ENCODE measurements at regions not wholly inside any gene's neighbourhood (a gene's known extent, or its start where the extent isn't known, plus 50 kb on each side); places are given as distances from the start of the nearest gene placed in this dataset.

DNA sequence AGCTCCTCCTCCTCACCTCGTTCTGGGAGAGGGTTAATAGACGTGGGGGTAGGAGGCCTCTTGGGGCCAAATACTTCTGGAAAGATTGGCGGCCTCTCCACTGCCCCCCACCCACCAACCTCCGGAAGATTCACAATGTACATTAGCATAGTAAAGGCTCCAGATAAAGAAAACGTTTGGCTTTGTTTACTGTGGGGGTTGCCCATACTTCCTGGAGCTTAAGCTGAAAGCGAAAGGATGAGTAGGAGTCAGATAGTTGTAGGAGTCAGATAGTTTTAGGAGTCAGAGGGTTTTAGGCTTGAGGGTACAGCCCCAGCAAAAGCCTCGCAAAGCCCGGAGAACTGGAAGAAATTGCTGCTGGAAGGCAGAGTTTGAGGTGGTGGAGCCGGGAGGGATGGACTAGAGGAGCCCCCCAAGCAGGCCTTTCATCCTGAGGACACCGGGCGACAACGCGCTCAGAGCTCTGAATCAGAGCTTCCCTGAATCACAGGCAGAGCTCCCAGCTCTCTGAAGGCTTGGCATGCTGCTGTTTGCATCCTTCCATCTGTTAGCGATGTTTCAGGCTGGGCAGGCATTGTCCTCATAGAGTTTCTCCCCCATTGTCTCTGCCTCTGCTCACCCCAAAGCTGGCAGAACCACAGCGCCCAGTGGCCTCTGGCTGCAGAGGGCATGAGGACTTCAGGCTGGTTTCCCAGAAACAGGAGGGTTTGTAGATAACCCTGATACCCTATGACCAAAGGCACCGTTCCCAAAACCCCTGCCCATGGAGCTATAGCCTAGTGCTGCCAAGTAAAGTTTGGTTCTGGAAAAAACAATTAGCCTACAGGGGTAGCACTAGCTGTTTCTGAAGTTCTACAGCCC, 280.7 kb downstream of the BCOR start:
- Histone ChIP-seq H3K4me3 (ENCODE audit: low read depth, low read length) (no peak overlapping the region), H3K27ac (ENCODE audit: insufficient read depth, low read length, poor library complexity, severe bottlenecking) (no peak overlapping the region), H3K27me3 (ENCODE audit: control insufficient read depth, insufficient read depth, low read length) (no peaks in the 10 kb centered on the region), H3K4me1 (ENCODE audit: control insufficient read depth, insufficient read depth, low read length, poor library complexity, severe bottlenecking) (peaks cover 12% of the 10 kb centered on the region), H3K9me3 (ENCODE audit: control insufficient read depth in 2 of 2, low read length in 2 of 2) (no peaks in the 10 kb centered on the region), H3K36me3 (ENCODE audit: control insufficient read depth, insufficient read depth, low read length) (no peaks in the 10 kb centered on the region)
- Mint-ChIP-seq H3K36me3 (no peaks in the 10 kb centered on the region), H3K4me1 (peaks cover 0 to 20% (median 7%) of the 10 kb centered on the region in 4 donors), H3K27me3 (peaks cover 10% of the 10 kb centered on the region), H3K9me3 (peaks cover 0 to 1% (median 0%) of the 10 kb centered on the region in 7 donors), H3K27ac (peak overlapping the region in 1 of 3 donors; percentile 74), H3K4me3 (no peak overlapping the region)
- ATAC-seq (ENCODE audit: low read depth in 2 of 2) (no peak), DNase-seq (peak in 1 of 3 donors; percentile 36)

DNA sequence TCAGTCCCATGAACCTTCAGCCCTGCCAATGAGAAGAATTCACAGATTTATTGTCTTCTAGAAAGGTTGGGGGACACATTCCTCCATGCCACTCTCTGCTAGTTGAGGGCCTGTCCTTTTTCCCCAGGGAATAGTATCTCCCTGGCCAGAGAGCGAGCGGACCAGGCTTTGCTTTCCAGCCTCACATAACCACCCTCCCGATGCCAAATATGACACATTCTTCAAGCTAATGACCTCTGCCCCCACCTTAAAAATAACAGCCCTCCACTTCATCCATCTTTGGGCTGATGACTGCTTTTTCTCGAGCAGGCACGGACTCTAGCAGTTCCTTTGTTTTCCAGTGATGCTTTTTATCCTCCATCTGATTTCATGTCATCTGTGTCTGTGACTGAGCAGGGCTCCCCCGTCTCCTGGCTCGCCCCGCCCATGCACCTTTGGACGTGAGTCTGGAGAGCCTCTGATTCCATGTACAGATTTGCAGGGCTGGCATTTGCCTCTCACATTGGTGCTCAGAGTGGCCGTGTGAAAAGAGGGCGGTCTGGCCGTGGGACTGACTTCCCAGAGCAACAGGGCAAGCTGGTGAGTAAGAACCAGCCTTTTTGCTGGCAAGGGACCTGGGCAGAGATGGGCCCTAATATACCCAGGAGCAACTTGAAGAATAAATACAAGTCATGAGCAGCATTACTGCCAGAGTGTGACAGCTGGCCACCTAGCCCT, 279.8 kb downstream of the BCOR start:
- DNase-seq (no peak), ATAC-seq (ENCODE audit: low read depth in 2 of 2) (no peak)
- H3K27me3 ChIP-seq (ENCODE audit: control insufficient read depth, insufficient read depth, low read length) = no peaks in the 10 kb centered on the region
- H3K36me3 ChIP-seq (ENCODE audit: control insufficient read depth, insufficient read depth, low read length) = no peaks in the 10 kb centered on the region
- H3K27ac Mint-ChIP-seq = no peak overlapping the region
- H3K27ac ChIP-seq (ENCODE audit: insufficient read depth, low read length, poor library complexity, severe bottlenecking) = no peak overlapping the region
- H3K4me3 ChIP-seq (ENCODE audit: low read depth, low read length) = no peak overlapping the region
- H3K36me3 Mint-ChIP-seq = no peaks in the 10 kb centered on the region
- H3K4me1 ChIP-seq (ENCODE audit: control insufficient read depth, insufficient read depth, low read length, poor library complexity, severe bottlenecking) = peaks cover 12% of the 10 kb centered on the region
- peaks cover 0 to 4% (median 0%) of the 10 kb centered on the region in 7 donors for H3K9me3 Mint-ChIP-seq
- peaks cover 10% of the 10 kb centered on the region for H3K27me3 Mint-ChIP-seq
- no peaks in the 10 kb centered on the region for H3K9me3 ChIP-seq (ENCODE audit: control insufficient read depth in 2 of 2, low read length in 2 of 2)
- H3K4me3 Mint-ChIP-seq = peak overlapping the region in 1 of 4 donors; percentile 68
- H3K4me1 Mint-ChIP-seq = peaks cover 0 to 20% (median 7%) of the 10 kb centered on the region in 4 donors

DNA sequence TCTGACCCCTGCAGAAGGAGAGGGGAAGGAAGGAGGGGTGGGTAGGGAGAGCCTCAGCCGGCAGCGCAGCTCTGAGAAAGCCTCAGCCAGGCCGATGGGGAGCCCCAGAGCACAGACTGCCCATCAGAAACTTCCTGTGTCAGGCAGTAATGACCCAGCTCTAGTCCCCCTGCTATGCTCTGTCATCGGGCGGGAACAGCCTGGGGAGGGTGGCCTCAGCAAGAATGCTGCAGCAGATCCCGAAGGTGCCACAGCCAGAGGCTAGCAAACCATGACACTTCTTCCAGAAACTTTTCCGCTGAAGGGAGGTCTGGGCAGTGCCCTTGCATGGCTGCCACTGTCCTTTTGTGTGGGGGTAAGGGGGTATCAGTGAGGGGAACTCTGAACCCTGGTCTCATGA, 279.0 kb downstream of the BCOR start:
- Mint-ChIP-seq H3K4me1 (peaks cover 0 to 20% (median 7%) of the 10 kb centered on the region in 4 donors), H3K9me3 (peaks cover 0 to 6% (median 0%) of the 10 kb centered on the region in 7 donors), H3K4me3 (no peak overlapping the region), H3K27me3 (peaks cover 10% of the 10 kb centered on the region), H3K36me3 (no peaks in the 10 kb centered on the region), H3K27ac (no peak overlapping the region)
- ATAC-seq (ENCODE audit: low read depth in 2 of 2) (no peak), DNase-seq (no peak)
- H3K27me3 ChIP-seq (ENCODE audit: control insufficient read depth, insufficient read depth, low read length) = no peaks in the 10 kb centered on the region
- no peak overlapping the region for H3K27ac ChIP-seq (ENCODE audit: insufficient read depth, low read length, poor library complexity, severe bottlenecking)
- no peaks in the 10 kb centered on the region for H3K36me3 ChIP-seq (ENCODE audit: control insufficient read depth, insufficient read depth, low read length)
- peaks cover 12% of the 10 kb centered on the region for H3K4me1 ChIP-seq (ENCODE audit: control insufficient read depth, insufficient read depth, low read length, poor library complexity, severe bottlenecking)
- H3K4me3 ChIP-seq (ENCODE audit: low read depth, low read length) = no peak overlapping the region
- no peaks in the 10 kb centered on the region for H3K9me3 ChIP-seq (ENCODE audit: control insufficient read depth in 2 of 2, low read length in 2 of 2)

DNA sequence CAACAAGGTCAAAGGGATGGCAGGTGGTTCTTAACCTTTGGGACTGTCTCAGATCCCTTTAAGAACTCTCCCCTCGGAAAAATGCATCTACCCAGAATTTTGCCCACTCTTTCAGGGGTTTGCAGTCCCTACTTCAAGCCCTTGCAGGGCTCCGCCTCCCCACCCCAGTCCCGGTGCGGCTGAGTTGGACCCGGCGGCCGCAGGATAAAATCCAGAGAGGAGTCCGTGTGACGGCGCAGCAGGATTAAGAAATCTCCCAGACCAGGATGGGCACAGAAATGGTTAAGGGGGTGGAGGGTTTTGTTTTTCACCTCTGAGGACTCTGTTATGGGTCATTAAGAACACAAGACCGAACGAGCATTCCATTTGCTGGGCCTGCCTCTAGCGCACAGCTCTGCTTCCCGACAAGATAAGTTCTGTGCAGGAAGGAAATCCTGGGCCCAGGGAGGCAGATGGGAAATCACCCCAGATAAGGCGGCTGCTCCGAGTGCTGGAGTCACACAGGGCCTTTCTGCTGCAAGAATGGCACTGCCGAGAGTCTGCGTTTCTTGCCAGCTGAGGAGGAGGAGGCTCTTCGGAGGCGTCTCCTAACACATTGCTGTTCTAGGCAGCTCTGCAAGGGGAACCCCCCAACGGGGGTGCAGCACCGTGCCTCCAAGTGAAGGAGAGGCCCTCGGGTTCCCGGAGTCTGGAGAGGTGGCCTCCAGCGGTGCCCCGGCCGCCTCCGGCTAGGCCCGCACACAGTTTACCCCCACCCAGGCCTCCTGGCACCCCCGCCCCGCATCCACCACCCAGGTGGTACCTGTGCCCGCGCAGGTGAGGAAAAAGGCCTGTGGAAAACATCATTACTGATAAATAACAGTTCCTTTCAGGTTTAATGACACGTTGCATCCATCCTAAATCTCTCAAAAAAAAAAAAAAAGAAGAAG, 277.6 kb downstream of the BCOR start:
- H3K9me3 Mint-ChIP-seq = peaks cover 0 to 8% (median 0%) of the 10 kb centered on the region in 7 donors
- H3K27ac ChIP-seq (ENCODE audit: insufficient read depth, low read length, poor library complexity, severe bottlenecking) = no peak overlapping the region
- H3K36me3 Mint-ChIP-seq = no peaks in the 10 kb centered on the region
- H3K27me3 ChIP-seq (ENCODE audit: control insufficient read depth, insufficient read depth, low read length) = no peaks in the 10 kb centered on the region
- no peak for ATAC-seq (ENCODE audit: low read depth in 2 of 2)
- no peaks in the 10 kb centered on the region for H3K36me3 ChIP-seq (ENCODE audit: control insufficient read depth, insufficient read depth, low read length)
- H3K27me3 Mint-ChIP-seq = peaks cover 10% of the 10 kb centered on the region
- peaks cover 0 to 15% (median 7%) of the 10 kb centered on the region in 4 donors for H3K4me1 Mint-ChIP-seq
- H3K27ac Mint-ChIP-seq = no peak overlapping the region
- peak overlapping the region in 3 of 4 donors; percentile 32 to 69 (median 61) for H3K4me3 Mint-ChIP-seq
- no peak overlapping the region for H3K4me3 ChIP-seq (ENCODE audit: low read depth, low read length)
- H3K4me1 ChIP-seq (ENCODE audit: control insufficient read depth, insufficient read depth, low read length, poor library complexity, severe bottlenecking) = peaks cover 12% of the 10 kb centered on the region
- no peaks in the 10 kb centered on the region for H3K9me3 ChIP-seq (ENCODE audit: control insufficient read depth in 2 of 2, low read length in 2 of 2)
- peak in 1 of 3 donors; percentile 16 for DNase-seq

DNA sequence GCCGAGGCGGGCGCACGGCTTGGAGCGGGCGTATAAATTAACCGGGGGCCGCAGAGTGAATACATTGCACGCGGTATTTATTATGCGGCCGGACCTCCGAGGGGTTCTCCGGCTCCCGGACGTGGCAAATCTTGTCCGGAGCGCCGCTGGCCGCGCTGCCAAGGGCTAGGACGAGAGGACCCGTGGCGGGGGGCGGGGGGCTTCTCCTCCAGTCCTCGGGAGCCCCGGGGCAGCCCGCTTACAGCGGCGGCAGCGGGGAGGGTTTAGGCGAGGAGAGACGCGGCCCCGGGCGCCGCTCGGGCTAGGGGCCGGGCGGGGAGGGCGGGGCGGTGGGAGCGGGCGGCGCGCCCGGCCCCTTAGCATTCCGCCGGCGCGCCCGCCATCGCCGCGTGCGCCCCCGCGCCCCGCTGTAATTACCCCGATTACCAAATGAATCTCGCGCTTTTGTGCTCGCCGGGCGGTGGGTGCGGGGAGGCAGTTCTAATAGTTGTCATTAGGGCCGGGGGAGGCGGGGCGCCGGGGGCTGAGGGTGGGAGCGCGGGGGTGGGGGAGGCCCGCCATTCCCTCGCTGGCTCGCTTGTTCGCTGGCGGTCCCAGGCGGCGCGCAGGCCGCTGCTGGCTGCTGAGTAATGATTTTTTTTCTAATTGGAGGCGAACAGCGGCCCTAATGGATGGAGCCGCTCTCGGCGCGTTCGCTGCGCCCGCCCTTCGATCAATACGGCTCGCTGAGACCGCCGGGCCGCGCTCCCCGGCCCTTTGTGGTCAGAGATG, 276.6 kb downstream of the BCOR start:
- peaks cover 0 to 8% (median 0%) of the 10 kb centered on the region in 7 donors for H3K9me3 Mint-ChIP-seq
- ATAC-seq (ENCODE audit: low read depth in 2 of 2) = no peak

DNA sequence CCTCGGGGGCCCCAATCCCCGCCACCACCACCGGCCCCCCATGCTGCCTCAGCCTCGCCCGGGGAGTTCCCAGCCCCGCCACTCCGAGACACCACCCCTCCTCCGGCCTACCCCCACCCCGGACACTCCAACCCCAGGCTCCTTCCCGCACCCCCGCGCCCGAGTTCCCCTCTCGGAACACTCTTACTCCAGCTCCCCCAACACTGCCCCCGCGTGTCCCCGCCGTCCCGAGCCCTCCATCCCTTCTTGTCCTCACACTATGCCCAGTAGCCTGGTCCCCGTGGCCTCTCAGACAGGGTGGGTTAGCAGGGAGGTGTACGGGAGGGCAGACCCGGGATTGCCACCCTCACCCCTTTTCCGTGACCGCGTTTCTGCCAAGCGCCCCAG, 276.1 kb downstream of the BCOR start:
- Histone ChIP-seq H3K36me3 (ENCODE audit: control insufficient read depth, insufficient read depth, low read length) (no peaks in the 10 kb centered on the region), H3K9me3 (ENCODE audit: control insufficient read depth in 2 of 2, low read length in 2 of 2) (no peaks in the 10 kb centered on the region), H3K4me3 (ENCODE audit: low read depth, low read length) (no peak overlapping the region), H3K27me3 (ENCODE audit: control insufficient read depth, insufficient read depth, low read length) (no peaks in the 10 kb centered on the region), H3K4me1 (ENCODE audit: control insufficient read depth, insufficient read depth, low read length, poor library complexity, severe bottlenecking) (peaks cover 12% of the 10 kb centered on the region), H3K27ac (ENCODE audit: insufficient read depth, low read length, poor library complexity, severe bottlenecking) (no peak overlapping the region)
- H3K9me3 Mint-ChIP-seq = peaks cover 0 to 8% (median 0%) of the 10 kb centered on the region in 7 donors
- DNase-seq (no peak), ATAC-seq (ENCODE audit: low read depth in 2 of 2) (no peak)
- peaks cover 10% of the 10 kb centered on the region for H3K27me3 Mint-ChIP-seq
- no peak overlapping the region for H3K27ac Mint-ChIP-seq
- peak overlapping the region in 2 of 4 donors; percentile 38 to 41 for H3K4me3 Mint-ChIP-seq
- peaks cover 0 to 12% (median 4%) of the 10 kb centered on the region in 4 donors for H3K4me1 Mint-ChIP-seq
- no peaks in the 10 kb centered on the region for H3K36me3 Mint-ChIP-seq

More for the DNA sequence above, 276.6 kb downstream of the BCOR start:
- H3K9me3 ChIP-seq (ENCODE audit: control insufficient read depth in 2 of 2, low read length in 2 of 2) = no peaks in the 10 kb centered on the region
- H3K4me3 ChIP-seq (ENCODE audit: low read depth, low read length) = no peak overlapping the region
- H3K4me1 ChIP-seq (ENCODE audit: control insufficient read depth, insufficient read depth, low read length, poor library complexity, severe bottlenecking) = peaks cover 12% of the 10 kb centered on the region
- peaks cover 10% of the 10 kb centered on the region for H3K27me3 Mint-ChIP-seq
- H3K27ac Mint-ChIP-seq = peak overlapping the region in 1 of 3 donors; percentile 56
- H3K36me3 Mint-ChIP-seq = no peaks in the 10 kb centered on the region
- H3K4me1 Mint-ChIP-seq = peaks cover 0 to 15% (median 5%) of the 10 kb centered on the region in 4 donors
- H3K4me3 Mint-ChIP-seq = peak overlapping the region in 3 of 4 donors; percentile 32 to 61 (median 54)
- H3K27ac ChIP-seq (ENCODE audit: insufficient read depth, low read length, poor library complexity, severe bottlenecking) = no peak overlapping the region
- no peak for DNase-seq
- H3K27me3 ChIP-seq (ENCODE audit: control insufficient read depth, insufficient read depth, low read length) = no peaks in the 10 kb centered on the region
- no peaks in the 10 kb centered on the region for H3K36me3 ChIP-seq (ENCODE audit: control insufficient read depth, insufficient read depth, low read length)

Measured in CD4-positive, CD25-positive, alpha-beta regulatory T cell (primary cell).